CD4-positive, alpha-beta memory T cell (primary cell): ENCODE measurements at regions not wholly inside any gene's neighbourhood (a gene's known extent, or its start where the extent isn't known, plus 50 kb on each side); places are given as distances from the start of the nearest gene placed in this dataset.

ENCODE experiments used
- CTCF ChIA-PET: fragments of 350-600 bp; sonication (Branson Sonifier 250); formaldehyde crosslinking; loops from one replicate; lab custom pipeline; 2021; ENCODE audit warnings: inconsistent platforms; ENCODE audit not compliant: partially characterized antibody; lab: Charles Lee
- POLR2A ChIA-PET: fragments of 350-600 bp; sonication (Branson Sonifier 250); formaldehyde crosslinking; loops from one replicate; lab custom pipeline; 2021; ENCODE audit not compliant: partially characterized antibody; lab: Charles Lee
- DNase-seq, 5 donors: peaks; one replicate each; pipeline versions ENCODE4 v3.0.0 to v3.0.0-alpha.2; 2020 to 2022; ENCODE audit warnings: mixed read lengths in 1 of 5
- H3K27ac ChIP-seq: one replicate; pipeline ENCODE4 v1.7.0; 2013; ENCODE audit warnings: low read depth, low read length
- H3K27me3 ChIP-seq: 2 replicates; pipeline ENCODE4 v1.7.0; 2013; ENCODE audit warnings: mild to moderate bottlenecking, low read length, moderate library complexity; ENCODE audit not compliant: insufficient read depth
- H3K36me3 ChIP-seq: 2 replicates; pipeline ENCODE4 v1.7.0; 2013; ENCODE audit warnings: mild to moderate bottlenecking, low read length, moderate library complexity; ENCODE audit not compliant: insufficient read depth
- H3K4me1 ChIP-seq: 2 replicates; pipeline ENCODE4 v1.7.0; 2013; ENCODE audit warnings: mild to moderate bottlenecking, low read length, moderate library complexity; ENCODE audit not compliant: insufficient read depth
- H3K4me3 ChIP-seq, 2 donors: one replicate each; pipeline ENCODE4 v1.7.0; 2013; ENCODE audit warnings: low read length in 2 of 2, mild to moderate bottlenecking in 1 of 2
- H3K9me3 ChIP-seq, 2 donors: one replicate each; pipeline ENCODE4 v1.7.0; 2013; ENCODE audit warnings: low read length in 2 of 2, control low read depth in 1 of 2; ENCODE audit not compliant: control insufficient read depth in 1 of 2
- H3K27ac Mint-ChIP-seq, 7 donors: one replicate each; pipeline ENCODE4 v1.8.0; 2020 to 2021; ENCODE audit warnings: mixed read lengths in 7 of 7, mild to moderate bottlenecking in 6 of 7, inconsistent platforms in 3 of 7, moderate library complexity in 3 of 7
- H3K27me3 Mint-ChIP-seq, 2 donors: one replicate each; pipeline ENCODE4 v1.8.0; 2020 to 2021; ENCODE audit warnings: mixed read lengths in 2 of 2
- H3K36me3 Mint-ChIP-seq, 2 donors: one replicate each; pipeline ENCODE4 v1.8.0; 2020 to 2021; ENCODE audit warnings: mixed read lengths in 2 of 2, inconsistent platforms in 1 of 2, mild to moderate bottlenecking in 1 of 2
- H3K4me1 Mint-ChIP-seq, 4 donors: one replicate each; pipeline ENCODE4 v1.8.0; 2020 to 2021; ENCODE audit warnings: mixed read lengths in 4 of 4, mild to moderate bottlenecking in 1 of 4
- H3K4me3 Mint-ChIP-seq, 8 donors: one replicate each; pipeline ENCODE4 v1.8.0; 2020 to 2021; ENCODE audit warnings: mixed read lengths in 8 of 8, mild to moderate bottlenecking in 7 of 8, moderate library complexity in 6 of 8, inconsistent platforms in 3 of 8
- H3K9me3 Mint-ChIP-seq, 8 donors: one replicate each; pipeline ENCODE4 v1.8.0; 2020 to 2021; ENCODE audit warnings: mixed read lengths in 8 of 8, mild to moderate bottlenecking in 5 of 8, inconsistent platforms in 3 of 8, moderate library complexity in 1 of 8
- intact Hi-C: fragments of 100-400 bp; cut with micrococcal nuclease; formaldehyde crosslinking; loops from one replicate; pipeline ENCODE4 v1.15.1; 2023

DNA sequence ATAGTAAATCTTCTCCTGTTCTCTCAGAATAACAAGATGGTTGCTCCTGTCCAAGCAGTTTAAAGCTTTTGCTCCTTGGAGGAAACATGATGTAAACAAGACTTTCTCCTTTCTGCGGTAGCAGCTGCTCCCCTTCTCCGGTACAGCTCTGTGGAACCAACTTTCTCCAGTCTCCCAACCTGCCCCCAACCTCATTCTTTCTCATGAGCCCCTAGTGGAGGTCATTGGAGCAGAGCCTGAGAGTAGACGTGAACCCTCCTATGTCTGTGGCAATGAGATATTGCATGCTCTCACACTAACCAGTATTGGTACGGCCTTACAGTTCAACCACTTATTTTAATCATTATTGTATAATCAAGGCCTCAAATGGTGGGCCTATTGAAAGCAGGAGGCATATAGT lies 483.8 kb upstream of the CDH10 start:
- no peak overlapping the region for H3K4me3 Mint-ChIP-seq
- CTCF ChIA-PET, result no interaction called here
- H3K36me3 ChIP-seq, result no peaks in the 10 kb centered on the region
- H3K9me3 ChIP-seq, result no peaks in the 10 kb centered on the region
- POLR2A ChIA-PET, result no interaction called here
- H3K27ac ChIP-seq, result no peak overlapping the region
- no peak overlapping the region for H3K4me3 ChIP-seq
- DNase-seq, result no peak
- peaks cover 0 to 16% (median 9%) of the 10 kb centered on the region in 8 donors for H3K9me3 Mint-ChIP-seq
- H3K4me1 ChIP-seq, result no peaks in the 10 kb centered on the region
- no peak overlapping the region for H3K27ac Mint-ChIP-seq
- no peaks in the 10 kb centered on the region for H3K36me3 Mint-ChIP-seq
- intact Hi-C loops, result no loop called here
- no peaks in the 10 kb centered on the region for H3K27me3 ChIP-seq
- no peaks in the 10 kb centered on the region for H3K4me1 Mint-ChIP-seq
- H3K27me3 Mint-ChIP-seq, result no peaks in the 10 kb centered on the region

GRCh38 chr5:25119650-25120049 lies 474.9 kb upstream of the CDH10 start:
- H3K4me1 ChIP-seq, result no peaks in the 10 kb centered on the region
- CTCF ChIA-PET, result no interaction called here

GRCh38 chr5:25107853-25108252 lies 463.1 kb upstream of the CDH10 start:
- H3K9me3 Mint-ChIP-seq, result peaks cover 0 to 26% (median 8%) of the 10 kb centered on the region in 8 donors
- POLR2A ChIA-PET, result no interaction called here
- H3K4me1 Mint-ChIP-seq, result no peaks in the 10 kb centered on the region
- no peak overlapping the region for H3K27ac ChIP-seq
- H3K36me3 Mint-ChIP-seq, result no peaks in the 10 kb centered on the region
- DNase-seq, result no peak
- no peaks in the 10 kb centered on the region for H3K4me1 ChIP-seq
- no peak overlapping the region for H3K27ac Mint-ChIP-seq
- no peaks in the 10 kb centered on the region for H3K27me3 ChIP-seq
- H3K27me3 Mint-ChIP-seq, result no peaks in the 10 kb centered on the region
- no peak overlapping the region for H3K4me3 ChIP-seq
- H3K4me3 Mint-ChIP-seq, result no peak overlapping the region
- H3K9me3 ChIP-seq, result no peaks in the 10 kb centered on the region
- intact Hi-C loops, result no loop called here
- CTCF ChIA-PET, result no interaction called here
- H3K36me3 ChIP-seq, result no peaks in the 10 kb centered on the region

More at GRCh38 chr5:25119650-25120049, 474.9 kb upstream of the CDH10 start:
- no peak overlapping the region for H3K4me3 Mint-ChIP-seq
- intact Hi-C loops, result no loop called here
- Histone ChIP-seq H3K27ac (no peak overlapping the region), H3K27me3 (no peaks in the 10 kb centered on the region), H3K4me3 (no peak overlapping the region), H3K36me3 (no peaks in the 10 kb centered on the region), H3K9me3 (no peaks in the 10 kb centered on the region)
- DNase-seq, result no peak
- no peaks in the 10 kb centered on the region for H3K36me3 Mint-ChIP-seq
- H3K9me3 Mint-ChIP-seq, result peaks cover 0 to 25% (median 7%) of the 10 kb centered on the region in 8 donors
- H3K27ac Mint-ChIP-seq, result no peak overlapping the region
- no peaks in the 10 kb centered on the region for H3K27me3 Mint-ChIP-seq
- no peaks in the 10 kb centered on the region for H3K4me1 Mint-ChIP-seq
- POLR2A ChIA-PET, result no interaction called here

- Histone ChIP-seq H3K9me3 (no peaks in the 10 kb centered on the region), H3K4me3 (no peak overlapping the region), H3K27me3 (no peaks in the 10 kb centered on the region), H3K36me3 (no peaks in the 10 kb centered on the region), H3K27ac (no peak overlapping the region), H3K4me1 (no peaks in the 10 kb centered on the region)
- H3K36me3 Mint-ChIP-seq, result no peaks in the 10 kb centered on the region
- POLR2A ChIA-PET, result no interaction called here
- intact Hi-C loops, result no loop called here
- no peak overlapping the region for H3K27ac Mint-ChIP-seq
- no peak for DNase-seq
- no peaks in the 10 kb centered on the region for H3K27me3 Mint-ChIP-seq
- CTCF ChIA-PET, result no interaction called here
- peaks cover 0 to 21% (median 6%) of the 10 kb centered on the region in 8 donors for H3K9me3 Mint-ChIP-seq
- H3K4me3 Mint-ChIP-seq, result no peak overlapping the region
- no peaks in the 10 kb centered on the region for H3K4me1 Mint-ChIP-seq
These were observed 454.8 kb upstream of the CDH10 start for GRCh38 chr5:25099538-25099937.

- Histone ChIP-seq H3K4me1 (no peaks in the 10 kb centered on the region), H3K27ac (no peak overlapping the region), H3K4me3 (no peak overlapping the region), H3K27me3 (no peaks in the 10 kb centered on the region), H3K9me3 (no peaks in the 10 kb centered on the region), H3K36me3 (no peaks in the 10 kb centered on the region)
- Mint-ChIP-seq H3K27ac (no peak overlapping the region), H3K36me3 (no peaks in the 10 kb centered on the region), H3K27me3 (no peaks in the 10 kb centered on the region), H3K4me3 (no peak overlapping the region), H3K4me1 (no peaks in the 10 kb centered on the region), H3K9me3 (peaks cover 0 to 16% (median 5%) of the 10 kb centered on the region in 8 donors)
- intact Hi-C loops, result no loop called here
- DNase-seq, result no peak
- ChIA-PET POLR2A (no interaction called here), CTCF (no interaction called here)
These were observed 450.5 kb upstream of the CDH10 start for GRCh38 chr5:25095261-25095660.

GRCh38 chr5:25094219-25094618 lies 449.4 kb upstream of the CDH10 start:
- no peak overlapping the region for H3K4me3 Mint-ChIP-seq
- no peaks in the 10 kb centered on the region for H3K36me3 Mint-ChIP-seq
- intact Hi-C loops, result no loop called here
- Histone ChIP-seq H3K4me1 (no peaks in the 10 kb centered on the region), H3K36me3 (no peaks in the 10 kb centered on the region), H3K4me3 (no peak overlapping the region), H3K27ac (no peak overlapping the region), H3K9me3 (no peaks in the 10 kb centered on the region), H3K27me3 (no peaks in the 10 kb centered on the region)
- H3K4me1 Mint-ChIP-seq, result no peaks in the 10 kb centered on the region
- no peak overlapping the region for H3K27ac Mint-ChIP-seq
- peaks cover 0 to 16% (median 5%) of the 10 kb centered on the region in 8 donors for H3K9me3 Mint-ChIP-seq
- CTCF ChIA-PET, result no interaction called here
- no peak for DNase-seq
- H3K27me3 Mint-ChIP-seq, result no peaks in the 10 kb centered on the region
- POLR2A ChIA-PET, result no interaction called here

- no peaks in the 10 kb centered on the region for H3K27me3 ChIP-seq
- Mint-ChIP-seq H3K27ac (no peak overlapping the region), H3K4me1 (no peaks in the 10 kb centered on the region), H3K4me3 (no peak overlapping the region), H3K36me3 (no peaks in the 10 kb centered on the region), H3K27me3 (no peaks in the 10 kb centered on the region), H3K9me3 (peaks cover 0 to 11% (median 4%) of the 10 kb centered on the region in 8 donors)
- H3K27ac ChIP-seq, result no peak overlapping the region
- CTCF ChIA-PET, result no interaction called here
- no peak for DNase-seq
- intact Hi-C loops, result no loop called here
- no peaks in the 10 kb centered on the region for H3K36me3 ChIP-seq
- POLR2A ChIA-PET, result no interaction called here
- H3K4me3 ChIP-seq, result no peak overlapping the region
- no peaks in the 10 kb centered on the region for H3K4me1 ChIP-seq
- no peaks in the 10 kb centered on the region for H3K9me3 ChIP-seq
These were observed 447.1 kb upstream of the CDH10 start for GRCh38 chr5:25091921-25092320.

GRCh38 chr5:25090854-25091253 lies 446.1 kb upstream of the CDH10 start:
- no peaks in the 10 kb centered on the region for H3K36me3 Mint-ChIP-seq
- no peaks in the 10 kb centered on the region for H3K4me1 Mint-ChIP-seq
- no peaks in the 10 kb centered on the region for H3K27me3 Mint-ChIP-seq
- Histone ChIP-seq H3K4me1 (no peaks in the 10 kb centered on the region), H3K36me3 (no peaks in the 10 kb centered on the region), H3K27me3 (no peaks in the 10 kb centered on the region), H3K4me3 (no peak overlapping the region), H3K27ac (no peak overlapping the region), H3K9me3 (no peaks in the 10 kb centered on the region)
- H3K27ac Mint-ChIP-seq, result no peak overlapping the region
- no peak for DNase-seq
- peaks cover 0 to 7% (median 3%) of the 10 kb centered on the region in 8 donors for H3K9me3 Mint-ChIP-seq
- POLR2A ChIA-PET, result no interaction called here
- intact Hi-C loops, result no loop called here
- CTCF ChIA-PET, result no interaction called here
- no peak overlapping the region for H3K4me3 Mint-ChIP-seq
